GM13977 (cell line): ENCODE measurements at regions not wholly inside any gene's neighbourhood (a gene's known extent, or its start where the extent isn't known, plus 50 kb on each side); places are given as distances from the start of the nearest gene placed in this dataset.
"Not testable (repeated sequence)": the region's sequence is repeated elsewhere in the genome, so short reads cannot be mapped to it uniquely, and the experiment has no call there.

Source experiments
- DNase-seq: peaks from one replicate; pipeline ENCODE4 v3.0.0; 2012; ENCODE audit warnings: low spot score
- in situ Hi-C: fragments of 300-500 bp; cut with MboI; formaldehyde crosslinking; loops from one replicate; pipeline ENCODE4 v1.12.0; 2022; ENCODE audit warnings: low sequenced_read_pairs, low pct_unique_long_range_greater_than_20kb, mixed read lengths, inconsistent platforms; ENCODE audit not compliant: unreplicated experiment
- TF ChIP-seq, protein P1 (sequence below): IDR thresholded peaks from 2 replicates; pipeline ENCODE4 v1.5.1; 2012; ENCODE audit warnings: mild to moderate bottlenecking, control low read depth; ENCODE audit not compliant: insufficient read depth; ENCODE audit errors: extremely low read depth, missing control alignments

DNA sequence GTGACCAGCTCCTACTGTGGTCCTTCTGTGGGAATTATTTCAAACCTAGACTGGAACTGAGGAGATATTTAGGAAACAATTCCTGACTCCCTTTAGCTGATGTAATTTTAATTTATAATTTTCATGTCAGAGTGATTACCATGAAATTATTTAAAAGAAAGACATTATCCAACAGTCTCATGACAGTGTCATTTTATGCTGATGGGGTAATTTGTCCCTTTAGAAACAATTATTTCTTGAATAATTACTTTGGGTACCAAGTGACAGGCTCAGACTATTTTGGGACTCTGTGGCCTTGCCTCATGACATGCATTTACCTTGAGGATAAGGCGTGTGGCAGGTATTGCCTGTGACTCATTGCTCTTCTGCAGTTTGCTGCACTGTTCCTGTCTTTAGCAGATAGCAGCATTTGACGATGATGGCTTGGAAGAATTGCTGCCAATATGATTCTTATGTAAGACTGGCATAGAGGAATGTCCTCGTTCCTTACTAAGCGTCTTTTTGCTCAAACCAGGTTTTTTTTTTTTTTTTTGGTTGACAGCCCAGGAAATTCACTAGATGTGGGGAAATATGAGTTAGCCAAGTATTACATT, 206.0 kb upstream of the HMCN1 start:
- no peak for DNase-seq
- in situ Hi-C loops, result no loop called here

DNA sequence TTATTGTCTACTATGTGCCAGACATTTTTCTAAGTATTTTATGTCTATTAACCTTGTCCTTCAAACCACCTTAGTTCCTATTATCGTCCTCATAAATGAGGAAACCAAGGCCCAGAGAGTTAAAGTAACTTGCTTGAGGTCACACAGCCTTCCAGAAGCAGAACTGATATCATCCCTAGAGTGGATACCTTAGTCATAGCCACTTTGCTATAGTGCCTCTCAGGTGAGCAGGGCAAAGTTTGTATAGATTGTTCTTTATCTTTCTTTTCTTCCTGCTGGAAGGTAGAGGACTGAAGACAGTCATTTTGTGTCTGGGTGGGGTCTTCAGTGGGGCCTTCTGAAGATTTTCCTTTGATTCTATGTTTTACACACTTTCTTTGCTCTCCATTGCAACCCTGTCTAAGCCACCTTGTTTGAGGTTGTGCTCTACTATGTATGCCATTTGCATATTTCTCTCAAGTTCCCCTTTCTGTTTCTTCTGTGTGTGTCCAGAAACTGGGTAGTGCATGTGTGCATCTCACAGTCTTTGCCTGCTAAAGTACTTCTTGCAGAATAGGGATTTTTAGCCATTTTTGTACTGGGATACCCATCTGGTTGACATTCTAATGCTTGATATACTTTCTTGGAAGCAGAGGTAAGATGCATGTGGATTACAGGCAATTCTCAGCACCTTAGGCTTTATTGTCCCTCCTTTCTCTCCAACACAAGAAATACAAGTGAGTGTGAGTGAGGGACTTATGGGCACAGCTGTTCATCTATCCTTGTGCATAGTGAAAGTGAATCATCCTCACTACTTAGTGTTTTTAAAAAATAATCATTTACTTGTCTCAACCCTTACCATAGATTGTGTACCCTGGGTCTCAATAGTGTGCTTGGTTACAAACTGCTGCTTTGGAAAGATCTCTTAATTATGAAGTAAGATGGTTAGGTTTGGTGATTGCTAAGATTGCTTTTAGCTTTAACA, 207.6 kb upstream of the HMCN1 start:
- DNase-seq, result peak; percentile 30
- TF ChIP-seq, protein P1, sequence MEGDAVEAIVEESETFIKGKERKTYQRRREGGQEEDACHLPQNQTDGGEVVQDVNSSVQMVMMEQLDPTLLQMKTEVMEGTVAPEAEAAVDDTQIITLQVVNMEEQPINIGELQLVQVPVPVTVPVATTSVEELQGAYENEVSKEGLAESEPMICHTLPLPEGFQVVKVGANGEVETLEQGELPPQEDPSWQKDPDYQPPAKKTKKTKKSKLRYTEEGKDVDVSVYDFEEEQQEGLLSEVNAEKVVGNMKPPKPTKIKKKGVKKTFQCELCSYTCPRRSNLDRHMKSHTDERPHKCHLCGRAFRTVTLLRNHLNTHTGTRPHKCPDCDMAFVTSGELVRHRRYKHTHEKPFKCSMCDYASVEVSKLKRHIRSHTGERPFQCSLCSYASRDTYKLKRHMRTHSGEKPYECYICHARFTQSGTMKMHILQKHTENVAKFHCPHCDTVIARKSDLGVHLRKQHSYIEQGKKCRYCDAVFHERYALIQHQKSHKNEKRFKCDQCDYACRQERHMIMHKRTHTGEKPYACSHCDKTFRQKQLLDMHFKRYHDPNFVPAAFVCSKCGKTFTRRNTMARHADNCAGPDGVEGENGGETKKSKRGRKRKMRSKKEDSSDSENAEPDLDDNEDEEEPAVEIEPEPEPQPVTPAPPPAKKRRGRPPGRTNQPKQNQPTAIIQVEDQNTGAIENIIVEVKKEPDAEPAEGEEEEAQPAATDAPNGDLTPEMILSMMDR, result no peak
- in situ Hi-C loops, result no loop called here

More for the DNA sequence above, 206.0 kb upstream of the HMCN1 start:
- TF ChIP-seq, protein P1, result no peak

DNA sequence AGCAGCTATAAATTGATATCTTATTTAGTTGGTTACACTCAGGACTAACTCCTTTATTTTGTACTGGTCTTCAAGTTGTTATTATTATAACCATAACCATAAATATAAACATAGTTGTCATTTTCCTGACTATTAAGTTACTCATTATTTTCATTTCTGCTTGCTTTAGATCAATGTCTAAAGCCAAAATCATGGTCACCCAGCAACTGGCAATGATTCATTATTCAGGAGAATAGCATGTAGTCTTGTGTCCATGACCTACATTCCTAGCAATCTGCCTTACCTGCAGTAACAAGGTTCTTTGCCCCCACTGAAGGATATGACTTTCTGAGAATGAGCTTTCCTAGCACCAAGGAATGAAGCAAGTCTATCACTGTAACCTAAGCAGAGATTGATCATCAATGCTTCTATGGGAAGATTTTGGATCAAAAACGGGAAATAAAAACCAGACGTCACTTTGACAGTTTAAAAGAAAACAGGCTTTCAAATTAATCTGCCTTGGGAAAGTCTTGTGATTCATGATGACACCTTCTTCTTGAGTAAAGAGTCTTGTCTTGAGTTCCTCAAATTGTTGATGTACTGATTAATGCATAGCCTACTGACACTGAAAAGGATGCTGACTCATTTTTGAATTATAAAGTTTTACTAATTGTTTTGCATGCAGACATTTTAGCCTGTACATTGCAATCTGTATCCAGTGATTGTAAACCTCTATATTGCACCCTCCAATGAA, 203.3 kb upstream of the IVNS1ABP start:
- TF ChIP-seq, protein P1, result no peak
- in situ Hi-C loops, result no loop called here
- DNase-seq, result no peak

GRCh38 chr1:185517808-185518419, 200.9 kb upstream of the IVNS1ABP start:
- DNase-seq, result no peak
- in situ Hi-C loops, result no loop called here
- TF ChIP-seq, protein P1, result no peak

GRCh38 chr1:185517301-185517700, 200.3 kb upstream of the IVNS1ABP start:
- in situ Hi-C loops, DNase-seq: not testable (repeated sequence)

- TF ChIP-seq, protein P1, result no peak
- in situ Hi-C loops, result no loop called here
- no peak for DNase-seq
Observed at GRCh38 chr1:185515696-185516095, 198.7 kb upstream of the IVNS1ABP start.
